HepG2 (cell line): ENCODE measurements at regions not wholly inside any gene's neighbourhood (a gene's known extent, or its start where the extent isn't known, plus 50 kb on each side); places are given as distances from the start of the nearest gene placed in this dataset.

Experiments used
- ATAC-seq: fragments of 200-7000 bp; cut with Tn5 transposase; 3 replicates; pipeline ENCODE4 v1.9.1; 2020; ENCODE audit warnings: mild to moderate bottlenecking, moderate library complexity
- BruUV-seq: library from RNA; stranded (reverse); fragments of 400-500 nt; replicated peaks from 2 replicates; lab custom pipeline; 2021; lab: Mats Ljungman, UMichigan
- CTCF ChIA-PET: fragments of 300-600 bp; formaldehyde crosslinking; extraction: SDS; loops from one replicate; lab custom pipeline; 2021; ENCODE audit warnings: low total read pairs, inconsistent platforms, low intra/inter-chr PET ratio; lab: Yijun Ruan, JAX
- POLR2A ChIA-PET: fragments of 350-600 bp; sonication (Branson Sonifier 250); formaldehyde crosslinking; loops from one replicate; lab custom pipeline; 2020; ENCODE audit warnings: antibody characterized with exemption, inconsistent platforms; lab: Yijun Ruan, JAX
- DNase-seq: peaks from one replicate; pipeline ENCODE4 v3.0.0-alpha.2; 2015; ENCODE audit warnings: low spot score
- FAIRE-seq: peaks from 3 replicates; lab custom pipeline; 2011; peaks lifted over from hg19 to GRCh38; lab: Jason Lieb, UNC
- H2AFZ ChIP-seq: one replicate; pipeline ENCODE4 v1.6.1; 2011; ENCODE audit warnings: low read length, inconsistent platforms
- H3K27ac ChIP-seq: fragments of 300-600 bp; 3 replicates; pipeline ENCODE4 v1.8.0; 2011; ENCODE audit warnings: mixed run types, mild to moderate bottlenecking, mixed read lengths, low read length, inconsistent platforms; ENCODE audit not compliant: insufficient read depth; ENCODE audit errors: extremely low read length
- H3K27me3 ChIP-seq, 2 experiments: fragments of 200-600 bp in 1 of 2; 2 replicates in 1 of 2; 3 replicates in 1 of 2; pipeline versions ENCODE4 v1.6.0 to v1.8.0; 2011; ENCODE audit warnings: low read length in 2 of 2, mild to moderate bottlenecking in 2 of 2, moderate library complexity in 2 of 2, inconsistent platforms in 1 of 2; ENCODE audit not compliant: insufficient read depth in 2 of 2, control insufficient read depth in 1 of 2
- H3K36me3 ChIP-seq, 2 experiments: fragments of 200-600 bp in 1 of 2; replicated peaks in 1 of 2; 2 replicates in 1 of 2; 3 replicates in 1 of 2; pipeline versions ENCODE4 v1.5.1 to v1.8.0; 2011; ENCODE audit warnings: low read length in 2 of 2, inconsistent platforms in 1 of 2; ENCODE audit not compliant: insufficient read depth in 2 of 2, control insufficient read depth in 1 of 2
- H3K4me1 ChIP-seq: 2 replicates; pipeline ENCODE4 v1.5.1; 2012; ENCODE audit warnings: low read length, inconsistent platforms; ENCODE audit not compliant: insufficient read depth
- H3K4me2 ChIP-seq: 2 replicates; pipeline ENCODE4 v1.6.0; 2011; ENCODE audit warnings: low read depth, low read length, inconsistent platforms
- H3K4me3 ChIP-seq, 3 experiments: fragments of 200-600 bp in 1 of 3; sonication (generic), shearing (Covaris generic) in 1 of 3; replicated peaks in 1 of 3; 2 replicates each; pipeline ENCODE4 v1.5.1; 2011 to 2016; ENCODE audit warnings: low read length in 3 of 3, inconsistent platforms in 2 of 3, low read depth in 2 of 3, mild to moderate bottlenecking in 2 of 3, control low read depth in 1 of 3, mixed read lengths in 1 of 3; ENCODE audit not compliant: insufficient read depth in 1 of 3
- H3K79me2 ChIP-seq: one replicate; pipeline ENCODE4 v1.6.1; 2011; ENCODE audit warnings: low read length, inconsistent platforms; ENCODE audit not compliant: insufficient read depth
- H3K9ac ChIP-seq: 2 replicates; pipeline ENCODE4 v1.6.0; 2011; ENCODE audit warnings: mild to moderate bottlenecking, low read depth, low read length, inconsistent platforms; ENCODE audit not compliant: insufficient read depth
- H3K9me3 ChIP-seq: 2 replicates; pipeline ENCODE4 v1.5.1; 2012; ENCODE audit warnings: mild to moderate bottlenecking, low read length
- H4K20me1 ChIP-seq: 2 replicates; pipeline ENCODE4 v1.6.0; 2011; ENCODE audit warnings: inconsistent platforms, mild to moderate bottlenecking, low read length, moderate library complexity; ENCODE audit not compliant: insufficient read depth
- ASH2L ChIP-seq: fragments of 300-600, 200-600 bp; sonication (generic); IDR thresholded peaks from 2 replicates; pipeline ENCODE4 v1.7.0; 2017; ENCODE audit warnings: low read depth, mild to moderate bottlenecking, moderate library complexity, mixed read lengths, low read length; ENCODE audit not compliant: insufficient read length
- BRF2 ChIP-seq: sonication (generic); formaldehyde crosslinking; IDR thresholded peaks from 2 replicates; pipeline ENCODE4 v1.8.1; 2022; ENCODE audit warnings: mild to moderate bottlenecking, missing genetic modification reagents
- CREB3 ChIP-seq: sonication (generic); formaldehyde crosslinking; IDR thresholded peaks from 2 replicates; pipeline ENCODE4 v1.5.0; 2020; ENCODE audit warnings: missing genetic modification reagents
- MEF2D ChIP-seq: sonication (generic); formaldehyde crosslinking; IDR thresholded peaks from 2 replicates; pipeline ENCODE4 v1.5.1; 2020; ENCODE audit warnings: mild to moderate bottlenecking, missing genetic modification reagents
- RBM22 ChIP-seq: fragments of 200-400 bp; formaldehyde crosslinking; optimal IDR thresholded peaks from 2 replicates; pipeline ENCODE3; 2017; ENCODE audit warnings: mild to moderate bottlenecking, low read length, moderate library complexity
- YY1 ChIP-seq: IDR thresholded peaks from 2 replicates; pipeline ENCODE4 v1.6.1; 2011; ENCODE audit warnings: low read length, low read depth, moderate library complexity, mild to moderate bottlenecking; ENCODE audit not compliant: insufficient read depth, insufficient replicate concordance
- ZKSCAN8 ChIP-seq: IDR thresholded peaks from 2 replicates; pipeline ENCODE4 v1.6.1; 2016; ENCODE audit warnings: borderline replicate concordance, missing genetic modification reagents, missing compliant biosample characterization
- ZNF275 ChIP-seq: sonication (generic); formaldehyde crosslinking; IDR thresholded peaks from 2 replicates; pipeline ENCODE4 v1.8.0; 2022; ENCODE audit warnings: missing genetic modification reagents, mild to moderate bottlenecking, inconsistent platforms, borderline replicate concordance
- ZNF296 ChIP-seq: sonication (generic); formaldehyde crosslinking; conservative IDR thresholded peaks from 2 replicates; pipeline ENCODE4 v1.5.0; 2020; ENCODE audit warnings: mild to moderate bottlenecking, missing genetic modification reagents
- ZNF468 ChIP-seq: sonication (generic); formaldehyde crosslinking; IDR thresholded peaks from 2 replicates; pipeline ENCODE4 v1.8.0; 2022; ENCODE audit warnings: mild to moderate bottlenecking, moderate library complexity, missing genetic modification reagents
- ZNF589 ChIP-seq: sonication (generic); formaldehyde crosslinking; conservative IDR thresholded peaks from 2 replicates; pipeline ENCODE4 v1.8.0; 2022; ENCODE audit warnings: mild to moderate bottlenecking, moderate library complexity, missing genetic modification reagents
- ZNF792 ChIP-seq: IDR thresholded peaks from 2 replicates; pipeline ENCODE4 v1.6.1; 2016
- ZNF878 ChIP-seq: sonication (generic); formaldehyde crosslinking; IDR thresholded peaks from 2 replicates; pipeline ENCODE4 v1.8.1; 2023; ENCODE audit warnings: mild to moderate bottlenecking, missing genetic modification reagents, moderate library complexity
- WGBS: methylation state at CpG from one replicate; pipeline ENCODE4 v1.1.6; 2017; ENCODE audit warnings: low lambda C conversion rate; 5-methylcytosine and 5-hydroxymethylcytosine counted together
- in situ Hi-C: cut with HindIII; loops from 2 replicates; pipeline ENCODE4 v1.10.0; 2017; ENCODE audit warnings: low pct_unique_long_range_greater_than_20kb; ENCODE audit not compliant: extremely low pct_ligation_motif_present
- intact Hi-C: fragments of 100-400 bp; cut with micrococcal nuclease; formaldehyde crosslinking; loops from one replicate; pipeline ENCODE4 v1.10.0; 2022; ENCODE audit not compliant: unreplicated experiment
- TF ChIP-seq, protein P1 (sequence below): sonication (generic); formaldehyde crosslinking; IDR thresholded peaks from 2 replicates; pipeline ENCODE4 v1.5.0; 2020; ENCODE audit warnings: mild to moderate bottlenecking, low read depth, missing genetic modification reagents, borderline replicate concordance
- TF ChIP-seq, protein P2 (sequence below): IDR thresholded peaks from 2 replicates; pipeline ENCODE4 v1.6.1; 2016; ENCODE audit warnings: low read depth, missing genetic modification reagents, missing compliant biosample characterization

DNA sequence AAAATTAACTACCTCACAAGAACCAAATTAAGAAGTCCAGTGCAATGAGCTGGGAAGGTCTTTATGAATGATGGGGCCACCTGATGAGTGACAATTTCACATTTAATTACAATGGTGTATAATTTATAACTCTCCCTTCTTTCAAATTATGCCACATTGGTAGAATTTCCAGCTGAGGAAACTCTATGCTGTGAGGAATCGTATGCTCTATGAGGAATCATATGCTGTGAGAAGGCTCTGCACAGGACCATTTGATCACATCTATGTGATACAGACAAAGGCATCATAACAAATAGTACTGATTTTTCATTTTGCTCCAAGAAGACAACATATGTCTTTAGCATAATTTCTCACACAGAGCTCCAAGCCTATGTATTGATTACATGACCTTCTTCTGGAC, 69.3 kb downstream of the PDHA2 start:
- Histone ChIP-seq H4K20me1 (no peaks in the 10 kb centered on the region), H3K36me3 (no peaks in the 10 kb centered on the region), H3K4me1 (no peaks in the 10 kb centered on the region), H2AFZ (no peak overlapping the region), H3K9ac (no peak overlapping the region), H3K79me2 (no peaks in the 10 kb centered on the region), H3K4me3 (no peak overlapping the region), H3K9me3 (peaks cover 79% of the 10 kb centered on the region), H3K4me2 (no peak overlapping the region), H3K27ac (no peak overlapping the region), H3K27me3 (no peaks in the 10 kb centered on the region)
- ATAC-seq (no peak), FAIRE-seq (no peak), DNase-seq (no peak)
- intact Hi-C loops: no loop called here
- ChIA-PET POLR2A (no interaction called here), CTCF (no interaction called here)
- in situ Hi-C loops: no loop called here
- BruUV-seq: no TSS peak
- TF ChIP-seq ZNF589 (CRISPR knock-in tag): no peak
- TF ChIP-seq ZKSCAN8 (CRISPR knock-in tag): no peak
- no peak for TF ChIP-seq ZNF468 (CRISPR knock-in tag)
- TF ChIP-seq RBM22: no peak
- no peak for TF ChIP-seq MEF2D (CRISPR knock-in tag)
- TF ChIP-seq ZNF792 (CRISPR knock-in tag): no peak
- TF ChIP-seq CREB3 (CRISPR knock-in tag): no peak
- TF ChIP-seq BRF2: no peak
- TF ChIP-seq ZNF296 (CRISPR knock-in tag): no peak
- no peak for TF ChIP-seq ZNF275
- TF ChIP-seq YY1: no peak
- TF ChIP-seq, protein P1, sequence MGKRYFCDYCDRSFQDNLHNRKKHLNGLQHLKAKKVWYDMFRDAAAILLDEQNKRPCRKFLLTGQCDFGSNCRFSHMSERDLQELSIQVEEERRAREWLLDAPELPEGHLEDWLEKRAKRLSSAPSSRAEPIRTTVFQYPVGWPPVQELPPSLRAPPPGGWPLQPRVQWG (CRISPR knock-in tag): no peak
- TF ChIP-seq, protein P2, sequence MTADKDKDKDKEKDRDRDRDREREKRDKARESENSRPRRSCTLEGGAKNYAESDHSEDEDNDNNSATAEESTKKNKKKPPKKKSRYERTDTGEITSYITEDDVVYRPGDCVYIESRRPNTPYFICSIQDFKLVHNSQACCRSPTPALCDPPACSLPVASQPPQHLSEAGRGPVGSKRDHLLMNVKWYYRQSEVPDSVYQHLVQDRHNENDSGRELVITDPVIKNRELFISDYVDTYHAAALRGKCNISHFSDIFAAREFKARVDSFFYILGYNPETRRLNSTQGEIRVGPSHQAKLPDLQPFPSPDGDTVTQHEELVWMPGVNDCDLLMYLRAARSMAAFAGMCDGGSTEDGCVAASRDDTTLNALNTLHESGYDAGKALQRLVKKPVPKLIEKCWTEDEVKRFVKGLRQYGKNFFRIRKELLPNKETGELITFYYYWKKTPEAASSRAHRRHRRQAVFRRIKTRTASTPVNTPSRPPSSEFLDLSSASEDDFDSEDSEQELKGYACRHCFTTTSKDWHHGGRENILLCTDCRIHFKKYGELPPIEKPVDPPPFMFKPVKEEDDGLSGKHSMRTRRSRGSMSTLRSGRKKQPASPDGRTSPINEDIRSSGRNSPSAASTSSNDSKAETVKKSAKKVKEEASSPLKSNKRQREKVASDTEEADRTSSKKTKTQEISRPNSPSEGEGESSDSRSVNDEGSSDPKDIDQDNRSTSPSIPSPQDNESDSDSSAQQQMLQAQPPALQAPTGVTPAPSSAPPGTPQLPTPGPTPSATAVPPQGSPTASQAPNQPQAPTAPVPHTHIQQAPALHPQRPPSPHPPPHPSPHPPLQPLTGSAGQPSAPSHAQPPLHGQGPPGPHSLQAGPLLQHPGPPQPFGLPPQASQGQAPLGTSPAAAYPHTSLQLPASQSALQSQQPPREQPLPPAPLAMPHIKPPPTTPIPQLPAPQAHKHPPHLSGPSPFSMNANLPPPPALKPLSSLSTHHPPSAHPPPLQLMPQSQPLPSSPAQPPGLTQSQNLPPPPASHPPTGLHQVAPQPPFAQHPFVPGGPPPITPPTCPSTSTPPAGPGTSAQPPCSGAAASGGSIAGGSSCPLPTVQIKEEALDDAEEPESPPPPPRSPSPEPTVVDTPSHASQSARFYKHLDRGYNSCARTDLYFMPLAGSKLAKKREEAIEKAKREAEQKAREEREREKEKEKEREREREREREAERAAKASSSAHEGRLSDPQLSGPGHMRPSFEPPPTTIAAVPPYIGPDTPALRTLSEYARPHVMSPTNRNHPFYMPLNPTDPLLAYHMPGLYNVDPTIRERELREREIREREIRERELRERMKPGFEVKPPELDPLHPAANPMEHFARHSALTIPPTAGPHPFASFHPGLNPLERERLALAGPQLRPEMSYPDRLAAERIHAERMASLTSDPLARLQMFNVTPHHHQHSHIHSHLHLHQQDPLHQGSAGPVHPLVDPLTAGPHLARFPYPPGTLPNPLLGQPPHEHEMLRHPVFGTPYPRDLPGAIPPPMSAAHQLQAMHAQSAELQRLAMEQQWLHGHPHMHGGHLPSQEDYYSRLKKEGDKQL (CRISPR knock-in tag): no peak
- no peak for TF ChIP-seq ASH2L
- no peak for TF ChIP-seq ZNF878 (CRISPR knock-in tag)
- WGBS: 13% methylated on average over 1 of the region's 1 CpG
